GM21619 (cell line): ENCODE measurements at regions not wholly inside any gene's neighbourhood (a gene's known extent, or its start where the extent isn't known, plus 50 kb on each side); places are given as distances from the start of the nearest gene placed in this dataset.
A peak's percentile ranks its signal among the peaks of the same experiment; 100 is the strongest.
"Not testable (repeated sequence)": the region's sequence is repeated elsewhere in the genome, so short reads cannot be mapped to it uniquely, and the experiment has no call there.

ENCODE experiments used
- ATAC-seq: cut with Tn5 transposase; IDR thresholded peaks from one replicate; pipeline ENCODE4 v1.9.1; 2021; ENCODE audit not compliant: unreplicated experiment

DNA sequence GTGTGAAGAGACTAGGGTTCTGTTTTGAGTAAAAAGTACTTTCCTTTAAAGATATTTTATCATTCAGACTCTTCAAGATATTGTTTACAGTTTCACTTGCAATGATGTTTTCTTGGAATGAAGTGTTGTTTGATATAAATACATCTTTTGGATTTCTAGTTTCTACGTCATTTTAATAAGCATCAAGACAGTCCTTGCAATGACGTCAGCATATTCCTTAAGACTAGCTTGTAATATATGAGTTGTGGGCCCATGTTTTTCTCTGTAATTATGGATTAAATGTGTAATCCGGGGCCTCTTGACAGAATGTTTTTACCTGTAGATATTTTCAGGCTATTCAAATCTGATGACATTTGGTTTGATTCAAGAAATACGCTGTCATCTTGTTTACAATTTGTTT lies 66.1 kb downstream of the RBMX2 start:
- ATAC-seq = no peak

DNA sequence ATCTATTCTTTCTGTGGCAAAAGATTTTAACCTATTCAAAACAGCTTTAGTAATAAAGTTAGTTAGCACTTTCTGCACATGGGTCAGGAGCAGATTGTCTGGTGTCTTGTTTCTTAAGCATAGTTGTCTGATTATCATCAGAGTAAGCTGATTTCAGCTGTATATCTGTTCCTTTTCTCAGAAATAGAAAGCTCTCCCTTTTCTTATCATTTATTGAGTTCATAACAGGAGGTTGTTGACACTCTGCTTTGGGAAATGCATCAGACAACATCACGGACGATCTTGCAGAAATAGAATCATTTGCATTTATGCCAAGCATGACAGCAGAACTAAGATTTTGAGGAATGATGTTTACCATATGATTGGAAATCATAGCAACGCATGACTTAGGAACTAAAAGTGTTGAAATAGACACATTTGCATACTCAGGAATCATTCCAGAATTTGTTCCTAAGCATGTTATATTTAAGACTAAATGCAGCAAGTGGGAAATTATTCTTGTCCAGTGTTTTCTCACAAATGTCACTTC lies 66.7 kb downstream of the RBMX2 start:
- ATAC-seq = no peak

DNA sequence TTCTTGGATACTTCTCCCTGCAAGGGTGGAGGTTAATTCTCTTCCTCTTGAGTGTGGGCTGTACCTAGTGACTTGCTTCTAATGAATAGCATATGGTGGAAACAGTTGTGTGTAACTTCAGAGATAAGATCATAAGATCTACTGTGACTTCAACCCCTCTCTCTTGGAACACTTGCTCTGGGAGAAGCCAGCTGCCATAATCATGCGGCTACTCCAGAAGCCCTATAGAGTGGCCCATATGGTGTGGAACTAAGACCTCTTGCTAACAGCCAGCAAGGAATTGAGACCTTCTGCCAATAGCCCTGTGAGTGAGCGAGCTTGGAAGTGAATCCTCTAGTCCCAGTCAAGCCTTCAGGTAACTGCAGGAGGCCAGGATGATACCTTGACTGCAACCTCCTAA lies 81.1 kb downstream of the RBMX2 start:
- no peak for ATAC-seq

DNA sequence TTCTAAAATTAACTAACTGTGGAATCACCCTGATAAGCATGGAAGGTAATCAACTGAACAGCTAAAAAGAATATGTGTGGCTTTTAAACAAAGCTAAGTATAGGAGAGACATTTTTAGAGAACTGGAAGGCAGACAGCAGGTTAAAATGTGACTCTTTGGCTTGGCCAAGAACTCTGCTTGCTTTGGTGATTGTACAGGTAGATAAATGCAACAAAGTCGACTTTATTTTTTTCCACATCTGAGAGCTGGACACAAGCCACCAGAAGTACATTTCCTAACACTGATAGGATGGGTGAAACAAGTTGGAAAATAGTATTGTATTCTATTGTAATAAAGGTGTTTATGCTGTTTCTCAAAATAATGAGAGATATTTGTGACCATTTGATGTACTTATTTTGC lies 84.1 kb downstream of the RBMX2 start:
- no peak for ATAC-seq

DNA sequence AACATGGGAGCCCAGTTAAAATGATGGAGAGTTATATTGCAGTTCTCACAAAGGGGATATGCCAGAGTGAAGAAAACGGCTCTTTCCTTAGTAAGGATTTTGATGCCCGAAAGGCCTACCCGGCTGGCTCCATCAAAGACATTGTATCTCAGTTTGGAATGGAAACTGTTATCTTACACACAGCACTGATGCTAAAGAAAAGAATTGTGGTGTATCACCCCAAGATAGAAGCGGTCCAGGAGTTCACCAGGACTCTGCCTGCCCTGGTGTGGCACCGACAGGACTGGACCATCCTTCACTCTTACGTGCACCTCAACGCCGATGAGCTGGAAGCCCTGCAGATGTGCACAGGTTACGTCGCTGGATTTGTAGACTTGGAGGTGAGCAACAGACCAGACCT lies 93.7 kb downstream of the RBMX2 start:
- not testable (repeated sequence) for ATAC-seq

DNA sequence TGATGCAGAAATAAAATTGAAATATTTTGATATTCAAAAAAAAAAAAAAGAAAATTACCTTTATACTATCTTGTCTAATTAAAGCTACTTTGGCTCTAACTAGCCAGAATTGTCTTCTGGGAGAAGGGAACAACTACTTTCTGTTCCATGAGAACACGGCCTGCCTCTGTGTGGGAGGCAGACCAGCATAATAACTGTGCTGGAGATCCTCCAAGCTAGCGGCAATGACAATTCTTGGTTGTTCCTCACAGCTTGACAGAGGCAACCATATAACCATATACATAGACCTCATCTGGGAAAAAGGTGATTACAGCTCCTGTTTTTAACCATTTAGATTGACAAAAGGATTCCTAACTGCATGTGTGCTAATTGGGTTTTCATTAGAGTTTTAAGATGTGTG lies 95.7 kb downstream of the RBMX2 start:
- ATAC-seq = no peak

DNA sequence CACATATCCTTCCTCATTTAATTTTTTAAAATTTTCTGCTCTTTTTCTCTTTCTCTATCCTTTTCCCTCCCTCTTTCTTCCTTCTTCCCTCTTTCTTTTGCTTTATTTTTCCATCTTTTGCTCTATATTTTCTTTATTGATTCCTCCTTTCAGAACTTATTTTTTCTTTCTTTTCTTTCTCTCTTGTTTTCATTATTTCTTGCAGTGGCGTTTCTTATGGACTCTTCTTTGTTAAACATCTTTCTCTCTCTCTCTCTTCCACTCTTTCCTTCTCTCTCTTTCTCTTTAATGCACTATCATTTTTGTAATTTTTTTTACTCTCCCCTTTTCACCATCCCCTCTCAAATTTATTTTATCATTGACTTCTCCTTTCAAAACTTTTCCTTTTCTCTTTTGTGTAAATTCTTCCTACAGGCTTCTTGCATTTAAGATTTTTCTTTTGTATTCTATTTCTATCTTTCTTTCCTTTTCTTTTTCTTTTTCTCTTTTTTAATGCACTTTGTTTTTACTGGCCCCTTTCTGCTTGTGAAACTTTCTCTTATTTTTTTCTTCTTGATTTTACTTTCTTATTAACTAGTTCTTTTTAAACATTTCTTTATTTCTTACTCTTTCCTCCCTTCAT lies 97.0 kb downstream of the RBMX2 start:
- ATAC-seq = no peak

DNA sequence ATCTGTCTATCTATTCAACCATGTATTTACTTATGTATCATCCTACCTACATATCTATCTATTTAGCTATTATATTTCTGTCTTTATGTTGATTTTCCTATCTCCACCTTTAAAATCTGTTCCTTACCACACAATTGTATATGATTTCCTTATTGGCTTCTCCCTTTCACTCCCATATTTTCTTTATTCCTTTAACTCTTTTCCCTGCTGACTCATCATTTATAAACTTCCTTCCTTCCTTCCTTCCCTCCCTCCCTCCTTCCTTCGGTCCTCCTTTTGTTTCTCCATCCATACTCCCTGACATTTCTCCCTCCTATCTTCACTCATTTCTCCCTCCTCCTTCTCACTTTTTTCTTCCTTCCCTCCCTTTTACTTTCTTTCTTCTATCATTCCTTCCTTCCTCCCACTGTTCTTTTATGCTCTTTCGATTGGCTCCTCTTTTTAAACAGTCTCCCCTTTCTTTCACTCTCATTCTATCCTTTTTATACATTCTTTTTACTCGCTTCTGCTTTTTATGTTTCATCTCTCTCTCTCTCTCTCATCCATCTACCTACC lies 100.3 kb downstream of the RBMX2 start:
- no peak for ATAC-seq

DNA sequence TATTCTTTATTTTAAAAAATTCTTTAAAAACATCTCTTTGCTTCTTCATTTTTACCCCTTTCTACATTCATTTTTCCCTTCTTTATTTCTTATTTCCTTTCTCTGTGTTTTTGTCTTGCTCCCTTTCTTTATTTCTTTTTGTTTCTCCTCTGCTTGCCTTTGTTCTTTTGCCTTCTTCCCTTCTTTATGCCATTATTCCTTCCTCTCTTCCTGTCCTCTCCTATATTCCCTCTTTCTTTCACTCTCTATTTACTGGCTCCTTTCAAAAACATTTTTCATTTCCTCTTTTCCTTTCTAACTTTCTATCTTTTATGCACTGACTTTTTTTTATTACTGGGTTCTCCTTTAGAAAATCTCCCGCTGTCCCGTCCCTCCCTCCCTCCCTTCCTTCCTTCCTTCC lies 102.2 kb downstream of the RBMX2 start:
- ATAC-seq = no peak

DNA sequence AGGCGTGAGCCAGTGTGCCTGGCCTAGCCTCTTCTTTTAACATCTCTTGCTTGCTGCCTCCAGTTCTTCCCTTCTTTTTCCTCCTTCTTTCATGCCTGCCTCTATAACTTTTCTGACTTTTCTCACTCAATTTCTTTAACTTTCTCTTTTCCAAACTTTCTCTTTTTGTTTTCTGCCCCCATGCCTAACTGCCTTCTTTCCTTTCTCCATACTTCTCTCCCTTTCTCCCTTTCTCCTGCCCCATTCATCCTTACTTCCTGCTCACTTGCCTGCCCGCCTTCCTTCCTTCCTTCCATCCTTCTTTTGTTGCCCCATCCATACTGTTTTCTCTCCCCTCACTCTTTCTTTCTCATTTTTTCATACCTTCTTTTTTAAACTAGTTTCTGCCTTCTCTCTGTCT lies 105.2 kb downstream of the RBMX2 start:
- no peak for ATAC-seq

DNA sequence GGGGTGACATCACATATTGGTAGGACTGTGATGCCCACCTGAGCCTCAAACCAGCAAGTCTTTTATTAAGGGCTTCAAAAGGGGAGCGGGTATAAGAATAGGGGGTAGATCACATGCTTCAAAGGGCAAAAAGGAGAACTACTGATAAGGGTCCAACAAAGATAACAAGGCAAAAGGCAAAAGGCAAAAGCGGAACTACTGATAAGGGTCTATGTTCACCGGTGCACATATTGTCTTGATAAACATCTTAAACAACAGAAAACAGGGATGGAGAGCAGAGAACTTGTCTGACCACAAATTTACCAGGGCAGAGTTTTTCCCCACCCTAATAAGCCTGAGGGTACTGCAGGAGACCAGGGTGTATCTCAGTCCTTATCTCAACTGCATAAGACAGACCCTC lies 110.7 kb downstream of the RBMX2 start:
- ATAC-seq = not testable (repeated sequence)

DNA sequence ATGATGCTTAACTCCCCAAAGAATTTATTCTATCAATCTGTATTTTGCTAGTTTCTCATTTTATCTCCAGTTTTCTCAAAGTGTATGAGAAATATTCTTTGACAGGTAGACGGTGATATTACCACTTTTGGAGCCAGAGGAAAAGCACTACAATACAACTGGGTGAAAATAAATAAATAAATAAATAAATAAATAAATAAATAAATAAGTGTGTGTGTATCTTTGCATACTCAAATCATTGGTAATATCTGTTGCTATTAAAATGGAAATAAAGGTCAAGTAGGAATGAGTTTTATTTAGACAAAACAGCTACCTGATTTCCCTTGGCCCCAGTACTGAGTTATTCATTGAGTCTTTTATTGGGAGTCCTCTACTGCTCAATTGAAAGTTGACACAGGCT lies 114.3 kb downstream of the RBMX2 start:
- ATAC-seq = no peak

DNA sequence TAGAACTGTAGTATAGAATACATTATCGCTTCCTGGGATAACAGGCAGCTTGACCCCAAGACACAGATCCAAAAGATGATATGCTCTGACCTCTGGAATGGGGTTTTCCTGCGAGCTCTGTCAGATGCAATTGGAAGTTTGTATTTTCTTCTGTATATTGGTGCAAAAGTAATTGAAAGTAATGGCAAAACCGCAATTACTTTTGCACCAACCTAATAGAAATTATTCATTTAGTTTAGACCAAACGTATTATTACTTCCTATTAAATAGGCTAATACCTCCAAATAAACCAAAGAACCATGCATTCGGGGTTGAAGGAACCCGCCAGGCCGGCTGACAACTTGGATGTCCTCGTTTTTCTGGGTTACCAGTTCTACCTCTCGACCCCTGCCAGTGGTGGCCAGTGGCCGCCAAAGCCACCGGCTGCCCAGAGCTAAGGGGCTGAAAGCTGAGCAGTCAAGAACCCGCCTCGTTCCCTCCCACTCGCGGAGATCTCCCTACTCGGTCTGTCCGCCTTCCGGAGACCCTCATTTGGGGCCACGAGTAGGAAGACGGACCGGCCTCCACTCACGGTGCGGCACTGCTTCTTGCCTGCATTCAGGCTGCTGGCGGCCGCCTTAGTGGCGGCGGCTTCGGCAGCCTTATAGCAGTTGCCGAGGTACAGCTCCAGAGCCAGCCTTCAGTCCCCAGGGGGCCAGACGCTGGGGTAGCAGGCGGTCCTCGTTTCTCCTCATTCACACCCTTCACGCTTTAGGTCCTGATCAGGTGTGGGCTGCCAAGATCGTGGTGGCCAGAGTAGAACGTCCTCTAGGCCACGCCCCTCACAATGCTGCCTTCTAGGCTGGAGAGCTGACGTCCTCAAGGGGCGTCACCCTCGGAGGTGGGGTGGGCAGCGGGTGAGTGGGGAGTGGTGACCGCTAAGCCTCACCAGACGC lies 121.9 kb downstream of the RBMX2 start:
- no peak for ATAC-seq

DNA sequence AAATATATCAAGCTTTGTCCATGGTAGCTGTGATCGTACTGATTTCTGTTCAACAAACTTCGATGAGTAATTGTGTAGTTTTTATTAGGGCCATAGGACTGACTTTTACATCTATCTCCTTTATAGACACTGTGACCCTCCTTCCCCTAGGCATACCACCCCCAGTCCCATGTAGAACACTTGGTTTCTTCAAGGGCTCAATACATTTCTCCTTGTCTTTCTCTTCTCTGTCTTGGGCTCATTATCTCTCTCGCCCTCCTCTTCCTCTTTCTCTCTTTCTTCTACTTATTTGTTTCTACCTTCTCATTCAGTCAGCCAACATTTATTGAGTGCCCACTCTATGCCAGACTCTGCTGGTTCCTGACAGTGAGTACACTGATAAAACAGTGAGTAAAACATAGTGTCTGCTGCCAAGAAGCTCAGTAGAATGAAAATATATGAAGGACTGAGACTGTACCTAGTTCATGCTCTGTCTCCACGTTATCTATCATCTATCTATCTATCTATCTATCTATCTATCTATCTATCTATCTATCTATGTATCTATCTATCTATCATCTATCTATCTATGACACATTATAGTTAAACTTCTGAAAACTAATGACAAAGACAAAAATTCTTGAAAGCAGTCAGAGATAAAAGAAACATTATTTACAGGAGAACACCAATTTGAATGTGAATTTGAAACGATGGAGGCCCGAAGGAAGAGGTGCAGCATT lies 122.8 kb downstream of the RBMX2 start:
- ATAC-seq = no peak

DNA sequence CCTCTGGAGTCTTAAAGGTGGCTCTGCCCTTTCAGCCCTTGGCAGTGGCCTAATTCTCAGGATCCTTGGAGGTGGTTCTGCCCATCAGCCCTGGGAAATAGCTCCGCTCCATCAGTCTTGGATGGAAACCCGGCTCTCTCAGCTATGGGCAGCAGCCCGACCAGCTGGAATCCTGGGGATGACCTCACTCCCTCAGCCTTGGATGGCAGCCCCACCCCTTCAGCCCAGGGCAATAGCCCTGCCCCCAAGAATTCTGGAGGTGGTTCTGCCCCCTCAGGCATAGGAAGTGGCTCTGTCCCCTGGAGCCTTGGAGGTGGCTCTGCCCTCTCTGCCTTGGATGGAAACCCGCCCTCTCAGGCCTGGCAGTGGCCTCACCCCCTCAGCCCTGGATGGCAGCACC lies 127.7 kb downstream of the RBMX2 start:
- ATAC-seq = no peak

DNA sequence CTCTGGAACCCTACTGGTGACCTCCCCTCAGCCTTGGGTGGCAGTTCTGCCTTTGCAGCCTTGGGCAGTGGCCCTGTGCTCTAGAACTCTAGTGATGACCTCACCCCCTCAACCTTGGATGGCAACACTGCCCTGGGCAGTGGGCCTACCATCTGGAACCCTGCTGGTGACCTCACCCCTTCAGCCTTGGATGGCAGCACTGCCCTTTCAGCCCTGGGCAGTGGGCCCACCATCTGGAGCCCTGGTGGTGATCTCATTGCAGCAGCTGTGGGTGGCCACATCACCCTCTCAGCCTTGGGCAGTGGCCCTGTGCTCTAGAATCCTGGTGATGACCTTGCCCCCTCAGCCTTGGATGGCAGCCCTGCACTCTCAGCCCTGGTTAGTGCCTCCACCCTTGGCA lies 129.3 kb downstream of the RBMX2 start:
- no peak for ATAC-seq

DNA sequence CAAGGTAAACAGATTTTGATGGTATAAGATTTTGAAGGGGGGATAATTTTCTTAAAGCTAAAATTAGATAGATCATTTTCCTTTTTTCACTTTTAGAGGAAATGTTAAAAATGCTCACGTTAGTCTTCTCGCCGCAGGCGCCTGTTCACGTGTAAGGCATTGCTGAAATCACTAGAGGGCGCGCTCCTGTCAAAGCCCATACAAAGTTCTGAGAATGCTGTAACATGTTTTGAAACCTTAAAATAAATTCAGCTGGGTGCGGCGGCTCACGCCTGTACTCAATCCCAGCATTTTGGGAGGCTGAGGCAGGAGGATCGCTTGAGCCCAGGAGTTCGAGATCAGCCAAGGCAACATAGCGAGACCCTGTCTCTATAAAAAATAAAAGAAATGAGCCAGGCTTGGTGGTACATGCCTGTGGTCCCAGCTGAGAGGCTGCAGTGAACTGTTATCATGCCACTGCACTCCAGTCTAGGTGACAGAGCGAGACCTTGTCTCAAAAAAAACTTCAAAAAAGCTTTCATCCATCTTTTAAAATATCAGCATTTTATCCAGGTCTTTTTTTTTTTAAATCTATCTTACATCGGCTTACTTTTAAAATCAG lies 138.0 kb downstream of the RBMX2 start:
- ATAC-seq = peak; percentile 60

DNA sequence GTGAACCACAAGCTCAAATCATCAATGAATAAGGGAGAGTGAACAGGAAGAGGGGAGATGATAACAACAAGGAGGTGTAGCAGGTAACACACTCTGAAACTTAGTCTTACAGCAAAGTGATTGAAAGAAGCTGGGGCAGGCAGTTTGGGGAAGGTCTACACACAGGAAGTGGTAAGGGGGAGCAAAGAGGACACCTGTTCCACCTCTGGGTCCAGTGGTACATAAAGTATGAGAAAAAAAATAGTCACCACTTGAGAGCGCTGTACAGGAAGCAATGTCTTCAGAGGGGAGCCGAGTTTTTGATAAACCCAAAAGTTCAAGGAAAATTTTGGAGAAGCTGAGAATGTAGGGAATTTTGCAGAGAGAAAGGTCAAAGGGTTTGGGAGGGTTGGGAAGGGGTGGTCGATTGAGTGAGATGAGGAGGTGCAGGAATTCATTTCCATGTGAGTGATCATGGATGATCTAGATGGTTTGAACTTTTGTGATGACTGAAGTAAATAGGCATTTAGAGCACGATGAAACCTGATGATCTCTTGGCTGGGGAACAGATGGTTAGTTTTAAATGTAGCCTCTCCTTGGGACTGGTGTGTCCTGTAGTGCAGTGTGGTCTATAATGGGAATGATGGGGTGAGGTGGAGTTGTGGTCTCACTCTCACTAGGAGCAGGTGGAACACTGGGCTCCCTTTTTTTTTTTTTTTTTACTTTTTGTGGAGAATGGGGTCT lies 142.0 kb downstream of the RBMX2 start:
- ATAC-seq = no peak

DNA sequence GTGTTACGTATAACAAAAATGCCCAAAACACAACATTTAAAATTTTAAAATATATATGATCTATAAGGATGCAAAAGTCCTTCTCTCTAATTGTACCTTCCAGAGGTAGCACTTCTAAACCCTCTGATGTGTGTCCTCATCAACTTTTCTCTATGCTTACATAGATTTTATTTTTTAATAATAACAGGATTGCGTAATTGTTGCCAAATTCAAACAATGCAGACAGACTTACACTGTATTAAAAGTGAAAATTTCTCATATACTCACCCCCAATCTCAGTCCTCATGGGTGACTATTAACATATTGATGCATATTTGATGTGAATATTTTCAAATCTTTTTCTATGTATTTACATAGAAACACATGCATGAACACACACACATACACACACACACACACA lies 144.0 kb downstream of the RBMX2 start:
- ATAC-seq = no peak

DNA sequence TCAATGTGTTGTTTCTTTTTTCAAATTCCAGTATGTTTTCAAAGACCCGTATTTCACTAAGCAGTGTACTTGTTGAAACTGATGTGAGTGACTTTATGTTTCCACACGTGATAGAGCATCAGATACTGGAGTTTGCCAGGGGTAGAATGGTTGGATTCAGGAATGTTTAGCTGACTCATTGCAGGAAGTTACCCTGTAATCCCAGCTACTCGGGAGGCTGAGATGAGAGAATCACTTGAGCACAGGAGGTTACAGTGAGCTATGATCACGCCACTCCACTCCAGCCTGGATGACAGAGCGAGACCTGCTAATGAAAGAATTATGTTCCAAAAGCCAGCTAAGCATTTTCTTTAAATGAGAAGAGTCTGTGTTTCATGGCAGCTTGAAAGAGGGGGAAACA lies 147.6 kb downstream of the RBMX2 start:
- not testable (repeated sequence) for ATAC-seq
